IMR-90 (cell line): ENCODE measurements at regions not wholly inside any gene's neighbourhood (a gene's known extent, or its start where the extent isn't known, plus 50 kb on each side); places are given as distances from the start of the nearest gene placed in this dataset.

Source experiments
- ATAC-seq: fragments of 200-7000 bp; cut with Tn5 transposase; 2 replicates; pipeline ENCODE4 v1.9.1; 2020; ENCODE audit warnings: low read depth, mild to moderate bottlenecking, moderate library complexity
- BruUV-seq: library from RNA; stranded (reverse); fragments of 400-500 nt; replicated peaks from 2 replicates; lab custom pipeline; 2021; lab: Mats Ljungman, UMichigan
- CTCF ChIA-PET: fragments of 300-600 bp; formaldehyde crosslinking; extraction: SDS; loops from one replicate; lab custom pipeline; 2021; ENCODE audit warnings: antibody characterized with exemption; lab: Yijun Ruan, JAX
- POLR2A ChIA-PET: fragments of 300-600 bp; sonication (Branson Sonifier 250); formaldehyde crosslinking; loops from one replicate; lab custom pipeline; 2022; ENCODE audit warnings: antibody characterized with exemption; ENCODE audit not compliant: unreplicated experiment; lab: Charles Lee
- DNase-seq: peaks from one replicate; pipeline ENCODE4 v3.0.0; 2013
- H2AFZ ChIP-seq: replicated peaks from 2 replicates; pipeline ENCODE3; 2013; ENCODE audit warnings: low read length, mild to moderate bottlenecking; ENCODE audit not compliant: poor library complexity
- H2AK5ac ChIP-seq: 2 replicates; pipeline ENCODE4 v1.6.1; 2013; ENCODE audit warnings: low read depth, low read length, inconsistent platforms
- H2AK9ac ChIP-seq: replicated peaks from 2 replicates; pipeline ENCODE3; 2013; ENCODE audit warnings: mild to moderate bottlenecking, low read depth, low read length, moderate library complexity; ENCODE audit not compliant: poor library complexity
- H2BK120ac ChIP-seq: 2 replicates; pipeline ENCODE4 v1.6.1; 2013; ENCODE audit warnings: low read depth, low read length, inconsistent platforms
- H2BK15ac ChIP-seq: 3 replicates; pipeline ENCODE4 v1.6.1; 2013; ENCODE audit warnings: low read depth, low read length, inconsistent platforms
- H2BK20ac ChIP-seq: 2 replicates; pipeline ENCODE4 v1.6.1; 2013; ENCODE audit warnings: low read depth, mild to moderate bottlenecking, inconsistent platforms, low read length, moderate library complexity
- H2BK5ac ChIP-seq: 2 replicates; pipeline ENCODE4 v1.6.1; 2013; ENCODE audit warnings: mild to moderate bottlenecking, low read depth, low read length, inconsistent platforms; ENCODE audit not compliant: poor library complexity, severe bottlenecking
- H3K14ac ChIP-seq: replicated peaks from 2 replicates; pipeline ENCODE4 v1.6.1; 2013; ENCODE audit warnings: low read depth, low read length, inconsistent platforms
- H3K18ac ChIP-seq: 2 replicates; pipeline ENCODE4 v1.6.1; 2013; ENCODE audit warnings: low read depth, low read length, control low read depth
- H3K23ac ChIP-seq: 2 replicates; pipeline ENCODE4 v1.6.1; 2013; ENCODE audit warnings: low read depth, low read length, inconsistent platforms
- H3K27ac ChIP-seq: 2 replicates; pipeline ENCODE4 v1.5.1; 2013; ENCODE audit warnings: mild to moderate bottlenecking, control low read depth, low read length; ENCODE audit not compliant: insufficient read depth
- H3K27me3 ChIP-seq: 2 replicates; pipeline ENCODE4 v1.6.1; 2013; ENCODE audit warnings: low read length; ENCODE audit not compliant: control insufficient read depth, insufficient read depth
- H3K36me3 ChIP-seq: 2 replicates; pipeline ENCODE4 v1.6.1; 2013; ENCODE audit warnings: low read length, mixed read lengths; ENCODE audit not compliant: control insufficient read depth, insufficient read depth
- H3K4ac ChIP-seq: 2 replicates; pipeline ENCODE4 v1.6.1; 2013; ENCODE audit warnings: low read depth, low read length, inconsistent platforms
- H3K4me1 ChIP-seq: 2 replicates; pipeline ENCODE4 v1.6.1; 2013; ENCODE audit warnings: low read length, mixed read lengths; ENCODE audit not compliant: control insufficient read depth, insufficient read depth
- H3K4me2 ChIP-seq: 2 replicates; pipeline ENCODE4 v1.6.1; 2013; ENCODE audit warnings: low read depth, mild to moderate bottlenecking, control low read depth, low read length, moderate library complexity
- H3K4me3 ChIP-seq: 2 replicates; pipeline ENCODE4 v1.5.1; 2013; ENCODE audit warnings: low read depth, mild to moderate bottlenecking, control low read depth, low read length, moderate library complexity; ENCODE audit not compliant: insufficient read depth
- H3K56ac ChIP-seq: 2 replicates; pipeline ENCODE4 v1.6.1; 2013; ENCODE audit warnings: low read length, inconsistent platforms; ENCODE audit not compliant: insufficient read depth; ENCODE audit errors: extremely low read depth
- H3K79me1 ChIP-seq, 2 experiments: 2 replicates each; pipeline ENCODE4 v1.6.1; 2013; ENCODE audit warnings: low read length in 2 of 2, inconsistent platforms in 1 of 2, low read depth in 1 of 2
- H3K9ac ChIP-seq: 2 replicates; pipeline ENCODE4 v1.6.1; 2013; ENCODE audit warnings: low read depth, low read length, control low read depth
- H3K9me1 ChIP-seq: 2 replicates; pipeline ENCODE4 v1.6.1; 2013; ENCODE audit warnings: low read length, inconsistent platforms; ENCODE audit not compliant: insufficient read depth
- H3K9me3 ChIP-seq: 2 replicates; pipeline ENCODE4 v1.6.1; 2013; ENCODE audit warnings: low read length; ENCODE audit not compliant: control insufficient read depth, insufficient read depth
- H4K20me1 ChIP-seq: 2 replicates; pipeline ENCODE4 v1.6.1; 2013; ENCODE audit warnings: low read length, inconsistent platforms; ENCODE audit not compliant: insufficient read depth
- H4K5ac ChIP-seq: 2 replicates; pipeline ENCODE4 v1.6.1; 2013; ENCODE audit warnings: mild to moderate bottlenecking, low read depth, low read length, control low read depth
- H4K8ac ChIP-seq, 2 experiments: 2 replicates each; pipeline ENCODE4 v1.6.1; 2013; ENCODE audit warnings: low read depth in 2 of 2, low read length in 2 of 2, control low read depth in 1 of 2, inconsistent platforms in 1 of 2
- H4K91ac ChIP-seq: 2 replicates; pipeline ENCODE4 v1.6.1; 2013; ENCODE audit warnings: low read depth, low read length, inconsistent platforms; ENCODE audit not compliant: insufficient read depth
- BHLHE40 ChIP-seq: fragments of 150-350 bp; IDR thresholded peaks from 2 replicates; pipeline ENCODE4 v1.6.1; 2016; ENCODE audit warnings: mild to moderate bottlenecking, low read depth, low read length
- CEBPB ChIP-seq: IDR thresholded peaks from 2 replicates; pipeline ENCODE4 v1.6.1; 2012; ENCODE audit warnings: low read depth, low read length, improper control_type of control experiment
- CHD1 ChIP-seq: IDR thresholded peaks from 2 replicates; pipeline ENCODE4 v1.6.1; 2012; ENCODE audit warnings: low read depth, low read length, improper control_type of control experiment
- FOS ChIP-seq: fragments of 150-350 bp; IDR thresholded peaks from 2 replicates; pipeline ENCODE4 v1.6.1; 2016; ENCODE audit warnings: low read depth, low read length
- MAFK ChIP-seq: IDR thresholded peaks from 2 replicates; pipeline ENCODE4 v1.6.1; 2012; ENCODE audit warnings: low read depth, low read length, improper control_type of control experiment
- MAZ ChIP-seq: IDR thresholded peaks from 2 replicates; pipeline ENCODE4 v1.6.1; 2012; ENCODE audit warnings: low read depth, mild to moderate bottlenecking, low read length, improper control_type of control experiment, moderate library complexity, borderline replicate concordance
- MXI1 ChIP-seq: IDR thresholded peaks from 2 replicates; pipeline ENCODE4 v1.6.1; 2012; ENCODE audit warnings: low read depth, mild to moderate bottlenecking, low read length, moderate library complexity, borderline replicate concordance
- NFE2L2 ChIP-seq: fragments of 150-350 bp; IDR thresholded peaks from 2 replicates; pipeline ENCODE4 v1.6.1; 2016; ENCODE audit warnings: low read depth, mild to moderate bottlenecking, low read length
- POLR2A ChIP-seq: IDR thresholded peaks from 2 replicates; pipeline ENCODE4 v1.6.1; 2012; ENCODE audit warnings: mild to moderate bottlenecking, low read depth, low read length
- RAD21 ChIP-seq: IDR thresholded peaks from 2 replicates; pipeline ENCODE4 v1.6.1; 2012; ENCODE audit warnings: low read length, improper control_type of control experiment
- RCOR1 ChIP-seq: IDR thresholded peaks from 2 replicates; pipeline ENCODE4 v1.6.1; 2012; ENCODE audit warnings: mild to moderate bottlenecking, low read length, improper control_type of control experiment; ENCODE audit not compliant: insufficient replicate concordance
- RFX5 ChIP-seq: IDR thresholded peaks from 2 replicates; pipeline ENCODE4 v1.8.0; 2012; ENCODE audit warnings: low read depth, mild to moderate bottlenecking, low read length, moderate library complexity
- SMC3 ChIP-seq: fragments of 150-350 bp; IDR thresholded peaks from 2 replicates; pipeline ENCODE4 v1.6.1; 2016; ENCODE audit warnings: low read depth, mild to moderate bottlenecking, antibody characterized with exemption, low read length, moderate library complexity
- WGBS, 2 experiments: methylation state at CpG; one replicate each; pipeline versions ENCODE4 v1.1.5 to v1.1.7; 2013; ENCODE audit warnings: missing lambda C conversion rate in 2 of 2; ENCODE audit not compliant: insufficient read length in 1 of 2; ENCODE audit errors: extremely low coverage in 2 of 2; 5-methylcytosine and 5-hydroxymethylcytosine counted together
- dilution Hi-C: fragments of 300-500 bp; cut with HindIII; formaldehyde crosslinking; loops from one replicate; pipeline ENCODE4 v1.14.3; 2018; ENCODE audit warnings: low sequenced_read_pairs; ENCODE audit not compliant: unreplicated experiment
- in situ Hi-C: fragments of 300-500 bp; cut with MboI; formaldehyde crosslinking; loops from 3 replicates; pipeline ENCODE4 v1.14.3; 2019; ENCODE audit warnings: low sequenced_read_pairs, inconsistent platforms, mixed read lengths
- intact Hi-C: fragments of 100-400 bp; cut with micrococcal nuclease; formaldehyde crosslinking; loops from 2 replicates; pipeline ENCODE4 v1.10.0; 2022
- TF ChIP-seq, protein P1 (sequence below): fragments of 150-350 bp; IDR thresholded peaks from 2 replicates; pipeline ENCODE4 v1.6.1; 2016; ENCODE audit warnings: low read depth, mild to moderate bottlenecking, low read length, moderate library complexity, borderline replicate concordance
- TF ChIP-seq, protein P2 (sequence below): fragments of 150-350 bp; IDR thresholded peaks from 2 replicates; pipeline ENCODE4 v1.6.1; 2017; ENCODE audit warnings: mild to moderate bottlenecking, antibody characterized with exemption, low read length, low read depth
- TF ChIP-seq, protein P3 (sequence below): conservative IDR thresholded peaks from 2 replicates; pipeline ENCODE4 v1.5.1; 2012; ENCODE audit warnings: mild to moderate bottlenecking, low read depth, low read length, improper control_type of control experiment

DNA sequence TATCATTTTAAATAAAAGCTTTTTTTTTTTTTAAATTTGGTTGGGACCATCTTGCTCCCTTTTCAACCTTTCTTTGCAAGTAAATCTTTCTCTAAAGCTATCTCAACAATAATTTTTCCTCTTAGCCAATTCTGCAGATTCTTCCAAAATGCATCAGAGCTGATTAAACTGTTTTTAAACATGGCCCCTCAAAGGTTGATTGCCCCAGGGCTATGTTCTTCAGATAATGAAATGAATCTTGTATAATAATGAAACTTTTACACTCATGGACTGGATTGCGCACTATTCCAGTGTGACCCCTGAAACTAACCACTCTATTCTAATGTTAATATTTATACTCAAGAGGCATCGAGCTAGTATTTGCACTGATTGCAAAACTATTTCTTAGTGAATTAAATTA is 222.8 kb upstream of the PRDM9 start:
- Histone ChIP-seq H3K27ac (no peak overlapping the region), H3K18ac (no peak overlapping the region), H3K14ac (no peak overlapping the region), H3K36me3 (no peaks in the 10 kb centered on the region), H3K9me3 (no peaks in the 10 kb centered on the region), H3K23ac (no peak overlapping the region), H2AK9ac (no peak overlapping the region), H3K9ac (no peak overlapping the region), H2BK20ac (no peak overlapping the region), H3K4me1 (no peaks in the 10 kb centered on the region), H4K91ac (no peak overlapping the region), H2AK5ac (no peak overlapping the region), H3K4me2 (no peak overlapping the region), H3K4me3 (no peak overlapping the region), H2BK15ac (no peak overlapping the region), H3K4ac (no peak overlapping the region), H3K79me1 (no peaks in the 10 kb centered on the region), H4K8ac (no peak overlapping the region), H3K9me1 (no peaks in the 10 kb centered on the region), H4K20me1 (no peaks in the 10 kb centered on the region), H3K56ac (no peak overlapping the region), H2BK5ac (no peak overlapping the region), H2BK120ac (no peak overlapping the region), H4K5ac (no peak overlapping the region), H2AFZ (no peak overlapping the region), H3K27me3 (no peaks in the 10 kb centered on the region)
- in situ Hi-C loops = no loop called here
- no CpG with 5 or more reads among the region's 2 CpGs for WGBS, 2 experiments
- CTCF ChIA-PET = no interaction called here
- TF ChIP-seq RAD21 = no peak
- TF ChIP-seq CEBPB = no peak
- TF ChIP-seq, protein P1, sequence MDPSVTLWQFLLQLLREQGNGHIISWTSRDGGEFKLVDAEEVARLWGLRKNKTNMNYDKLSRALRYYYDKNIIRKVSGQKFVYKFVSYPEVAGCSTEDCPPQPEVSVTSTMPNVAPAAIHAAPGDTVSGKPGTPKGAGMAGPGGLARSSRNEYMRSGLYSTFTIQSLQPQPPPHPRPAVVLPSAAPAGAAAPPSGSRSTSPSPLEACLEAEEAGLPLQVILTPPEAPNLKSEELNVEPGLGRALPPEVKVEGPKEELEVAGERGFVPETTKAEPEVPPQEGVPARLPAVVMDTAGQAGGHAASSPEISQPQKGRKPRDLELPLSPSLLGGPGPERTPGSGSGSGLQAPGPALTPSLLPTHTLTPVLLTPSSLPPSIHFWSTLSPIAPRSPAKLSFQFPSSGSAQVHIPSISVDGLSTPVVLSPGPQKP = no peak
- TF ChIP-seq SMC3 = no peak
- no peak for TF ChIP-seq MAFK
- no peak for TF ChIP-seq POLR2A
- TF ChIP-seq, protein P2, sequence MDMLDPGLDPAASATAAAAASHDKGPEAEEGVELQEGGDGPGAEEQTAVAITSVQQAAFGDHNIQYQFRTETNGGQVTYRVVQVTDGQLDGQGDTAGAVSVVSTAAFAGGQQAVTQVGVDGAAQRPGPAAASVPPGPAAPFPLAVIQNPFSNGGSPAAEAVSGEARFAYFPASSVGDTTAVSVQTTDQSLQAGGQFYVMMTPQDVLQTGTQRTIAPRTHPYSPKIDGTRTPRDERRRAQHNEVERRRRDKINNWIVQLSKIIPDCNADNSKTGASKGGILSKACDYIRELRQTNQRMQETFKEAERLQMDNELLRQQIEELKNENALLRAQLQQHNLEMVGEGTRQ = no peak
- TF ChIP-seq BHLHE40 = no peak
- TF ChIP-seq MXI1 = no peak
- no peak for TF ChIP-seq NFE2L2
- no peak for TF ChIP-seq FOS
- TF ChIP-seq, protein P3, sequence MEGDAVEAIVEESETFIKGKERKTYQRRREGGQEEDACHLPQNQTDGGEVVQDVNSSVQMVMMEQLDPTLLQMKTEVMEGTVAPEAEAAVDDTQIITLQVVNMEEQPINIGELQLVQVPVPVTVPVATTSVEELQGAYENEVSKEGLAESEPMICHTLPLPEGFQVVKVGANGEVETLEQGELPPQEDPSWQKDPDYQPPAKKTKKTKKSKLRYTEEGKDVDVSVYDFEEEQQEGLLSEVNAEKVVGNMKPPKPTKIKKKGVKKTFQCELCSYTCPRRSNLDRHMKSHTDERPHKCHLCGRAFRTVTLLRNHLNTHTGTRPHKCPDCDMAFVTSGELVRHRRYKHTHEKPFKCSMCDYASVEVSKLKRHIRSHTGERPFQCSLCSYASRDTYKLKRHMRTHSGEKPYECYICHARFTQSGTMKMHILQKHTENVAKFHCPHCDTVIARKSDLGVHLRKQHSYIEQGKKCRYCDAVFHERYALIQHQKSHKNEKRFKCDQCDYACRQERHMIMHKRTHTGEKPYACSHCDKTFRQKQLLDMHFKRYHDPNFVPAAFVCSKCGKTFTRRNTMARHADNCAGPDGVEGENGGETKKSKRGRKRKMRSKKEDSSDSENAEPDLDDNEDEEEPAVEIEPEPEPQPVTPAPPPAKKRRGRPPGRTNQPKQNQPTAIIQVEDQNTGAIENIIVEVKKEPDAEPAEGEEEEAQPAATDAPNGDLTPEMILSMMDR = no peak
- no peak for TF ChIP-seq RCOR1
- TF ChIP-seq MAZ = no peak
- no peak for TF ChIP-seq CHD1
- TF ChIP-seq RFX5 = no peak
- intact Hi-C loops = no loop called here
- ATAC-seq = no peak
- POLR2A ChIA-PET = no interaction called here
- no TSS peak for BruUV-seq
- dilution Hi-C loops = no loop called here
- DNase-seq = no peak
